HUES48 (cell line): ENCODE measurements at regions not wholly inside any gene's neighbourhood (a gene's known extent, or its start where the extent isn't known, plus 50 kb on each side); places are given as distances from the start of the nearest gene placed in this dataset.
"Not testable (repeated sequence)": the region's sequence is repeated elsewhere in the genome, so short reads cannot be mapped to it uniquely, and the experiment has no call there.

Experiments
- H3K27ac ChIP-seq: one replicate; pipeline ENCODE4 v1.7.0; 2013; ENCODE audit warnings: low read depth, low read length, inconsistent platforms
- H3K27me3 ChIP-seq: 2 replicates; pipeline ENCODE4 v1.6.1; 2013; ENCODE audit warnings: mild to moderate bottlenecking, low read length; ENCODE audit not compliant: control insufficient read depth, insufficient read depth
- H3K36me3 ChIP-seq: 2 replicates; pipeline ENCODE4 v1.6.1; 2013; ENCODE audit warnings: low read length; ENCODE audit not compliant: control insufficient read depth, insufficient read depth
- H3K4me1 ChIP-seq: 2 replicates; pipeline ENCODE4 v1.6.1; 2013; ENCODE audit warnings: mild to moderate bottlenecking, low read length; ENCODE audit not compliant: control insufficient read depth, insufficient read depth
- H3K4me3 ChIP-seq: 2 replicates; pipeline ENCODE4 v1.5.1; 2013; ENCODE audit warnings: mild to moderate bottlenecking, low read depth, low read length
- H3K9ac ChIP-seq: 2 replicates; pipeline ENCODE4 v1.6.1; 2013; ENCODE audit warnings: mild to moderate bottlenecking, low read depth, low read length, moderate library complexity
- H3K9me3 ChIP-seq: 2 replicates; pipeline ENCODE4 v1.6.1; 2013; ENCODE audit warnings: low read length; ENCODE audit not compliant: control insufficient read depth, insufficient read depth

DNA sequence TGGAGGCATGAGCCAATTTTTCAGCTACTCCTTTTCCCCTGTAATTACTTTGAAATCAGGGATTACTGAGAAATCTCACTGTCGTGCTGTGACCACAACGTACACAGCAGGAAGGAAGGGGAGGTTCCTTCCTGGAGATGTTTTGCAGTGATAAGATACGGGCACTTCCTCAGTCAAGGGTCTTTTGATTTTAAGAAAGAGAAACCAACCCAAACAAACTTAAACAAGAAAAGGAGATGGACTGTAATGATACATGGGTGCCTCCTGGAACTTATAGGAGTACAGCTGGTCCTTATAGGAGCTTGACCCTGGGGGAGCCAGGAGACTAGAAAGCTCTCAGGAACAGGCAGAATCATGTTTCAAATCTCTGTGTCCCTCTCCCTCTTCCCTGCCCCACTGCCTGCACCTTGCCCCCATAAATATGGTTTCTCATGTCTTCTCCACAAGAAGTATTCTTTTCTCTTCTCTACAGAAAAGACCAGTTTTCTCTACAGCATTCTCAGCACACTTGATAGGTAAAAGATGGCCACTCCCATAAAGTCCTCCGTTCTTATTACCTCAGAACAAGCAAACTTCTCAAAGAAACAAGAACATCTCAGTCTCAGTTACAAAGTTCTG, 281.1 kb upstream of the AMIGO2 start:
- Histone ChIP-seq H3K4me3 (no peak overlapping the region), H3K27ac (no peak overlapping the region), H3K27me3 (no peaks in the 10 kb centered on the region), H3K36me3 (no peaks in the 10 kb centered on the region), H3K9ac (no peak overlapping the region), H3K4me1 (no peaks in the 10 kb centered on the region), H3K9me3 (no peaks in the 10 kb centered on the region)

- Histone ChIP-seq H3K9ac (no peak overlapping the region), H3K4me3 (no peak overlapping the region), H3K36me3 (no peaks in the 10 kb centered on the region), H3K27ac (no peak overlapping the region), H3K4me1 (no peaks in the 10 kb centered on the region), H3K9me3 (no peaks in the 10 kb centered on the region), H3K27me3 (no peaks in the 10 kb centered on the region)
Measured at GRCh38 chr12:47360093-47360480, 280.3 kb upstream of the AMIGO2 start.

- no peaks in the 10 kb centered on the region for H3K9me3 ChIP-seq
- H3K27ac ChIP-seq, result no peak overlapping the region
- H3K4me1 ChIP-seq, result no peaks in the 10 kb centered on the region
- no peaks in the 10 kb centered on the region for H3K27me3 ChIP-seq
- H3K9ac ChIP-seq, result no peak overlapping the region
- H3K36me3 ChIP-seq, result no peaks in the 10 kb centered on the region
- H3K4me3 ChIP-seq, result no peak overlapping the region
Measured at GRCh38 chr12:47359310-47360092, 279.7 kb upstream of the AMIGO2 start.

GRCh38 chr12:47357006-47357405, 277.2 kb upstream of the AMIGO2 start:
- H3K4me3 ChIP-seq, H3K4me1 ChIP-seq, H3K27ac ChIP-seq, H3K36me3 ChIP-seq, H3K9me3 ChIP-seq, H3K9ac ChIP-seq, H3K27me3 ChIP-seq: not testable (repeated sequence)

GRCh38 chr12:47356129-47356700, 276.5 kb upstream of the AMIGO2 start:
- no peaks in the 10 kb centered on the region for H3K9me3 ChIP-seq
- H3K4me3 ChIP-seq, result no peak overlapping the region
- no peaks in the 10 kb centered on the region for H3K36me3 ChIP-seq
- H3K4me1 ChIP-seq, result no peaks in the 10 kb centered on the region
- H3K27me3 ChIP-seq, result no peaks in the 10 kb centered on the region
- no peak overlapping the region for H3K9ac ChIP-seq
- no peak overlapping the region for H3K27ac ChIP-seq

DNA sequence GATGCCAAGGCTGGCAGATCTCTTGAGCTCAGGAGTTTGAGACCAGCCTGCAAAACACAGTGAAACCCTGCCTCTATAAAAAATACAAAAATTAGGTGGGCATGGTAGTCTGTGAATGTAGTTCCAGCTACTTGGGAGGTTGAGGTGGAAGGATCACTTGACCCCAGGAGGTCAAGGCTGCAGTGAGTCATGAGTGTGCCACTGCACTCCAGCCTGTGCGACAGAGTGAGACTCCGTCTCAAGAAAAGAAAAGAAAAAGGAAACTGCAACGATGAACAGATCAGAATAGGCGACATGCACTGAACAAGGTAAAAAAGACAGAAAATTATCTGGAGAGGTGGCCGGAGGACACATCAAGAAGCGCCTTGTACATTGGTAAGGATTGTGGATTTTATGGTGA, 273.7 kb upstream of the AMIGO2 start:
- H3K4me1 ChIP-seq, result no peaks in the 10 kb centered on the region

GRCh38 chr12:47352067-47352466, 272.3 kb upstream of the AMIGO2 start:
- Histone ChIP-seq H3K27me3 (no peaks in the 10 kb centered on the region), H3K27ac (no peak overlapping the region), H3K4me1 (no peaks in the 10 kb centered on the region), H3K9ac (no peak overlapping the region), H3K9me3 (no peaks in the 10 kb centered on the region), H3K36me3 (no peaks in the 10 kb centered on the region), H3K4me3 (no peak overlapping the region)

More for the DNA sequence above, 273.7 kb upstream of the AMIGO2 start:
- no peaks in the 10 kb centered on the region for H3K27me3 ChIP-seq
- H3K27ac ChIP-seq, result no peak overlapping the region
- no peaks in the 10 kb centered on the region for H3K9me3 ChIP-seq
- no peaks in the 10 kb centered on the region for H3K36me3 ChIP-seq
- no peak overlapping the region for H3K9ac ChIP-seq
- H3K4me3 ChIP-seq, result no peak overlapping the region

GRCh38 chr12:47351526-47351925, 271.8 kb upstream of the AMIGO2 start:
- Histone ChIP-seq H3K27me3 (no peaks in the 10 kb centered on the region), H3K9ac (no peak overlapping the region), H3K9me3 (no peaks in the 10 kb centered on the region), H3K36me3 (no peaks in the 10 kb centered on the region), H3K27ac (no peak overlapping the region), H3K4me1 (no peaks in the 10 kb centered on the region), H3K4me3 (no peak overlapping the region)

GRCh38 chr12:47350062-47350408, 270.3 kb upstream of the AMIGO2 start:
- no peaks in the 10 kb centered on the region for H3K4me1 ChIP-seq
- no peak overlapping the region for H3K27ac ChIP-seq
- no peaks in the 10 kb centered on the region for H3K36me3 ChIP-seq
- no peaks in the 10 kb centered on the region for H3K9me3 ChIP-seq
- no peaks in the 10 kb centered on the region for H3K27me3 ChIP-seq
- no peak overlapping the region for H3K9ac ChIP-seq
- no peak overlapping the region for H3K4me3 ChIP-seq

GRCh38 chr12:47349137-47350061, 269.6 kb upstream of the AMIGO2 start:
- H3K9ac ChIP-seq, result no peak overlapping the region
- H3K27me3 ChIP-seq, result no peaks in the 10 kb centered on the region
- no peak overlapping the region for H3K27ac ChIP-seq
- H3K4me1 ChIP-seq, result no peaks in the 10 kb centered on the region
- no peak overlapping the region for H3K4me3 ChIP-seq
- no peaks in the 10 kb centered on the region for H3K9me3 ChIP-seq
- H3K36me3 ChIP-seq, result no peaks in the 10 kb centered on the region
